HepG2 (cell line): ENCODE measurements at regions not wholly inside any gene's neighbourhood (a gene's known extent, or its start where the extent isn't known, plus 50 kb on each side); places are given as distances from the start of the nearest gene placed in this dataset.

Source experiments
- ASH2L ChIP-seq: fragments of 300-600, 200-600 bp; sonication (generic); IDR thresholded peaks from 2 replicates; pipeline ENCODE4 v1.7.0; 2017; ENCODE audit warnings: low read depth, mild to moderate bottlenecking, moderate library complexity, mixed read lengths, low read length; ENCODE audit not compliant: insufficient read length
- CEBPG ChIP-seq: IDR thresholded peaks from 2 replicates; pipeline ENCODE4 v1.6.1; 2016
- ERF ChIP-seq: IDR thresholded peaks from 2 replicates; pipeline ENCODE4 v1.6.1; 2018; ENCODE audit warnings: missing biosample characterization, missing genetic modification reagents
- FOXA3 ChIP-seq: IDR thresholded peaks from 2 replicates; pipeline ENCODE4 v1.6.1; 2016; ENCODE audit warnings: missing genetic modification reagents, missing compliant biosample characterization
- FOXK1 ChIP-seq: sonication (generic); formaldehyde crosslinking; IDR thresholded peaks from 2 replicates; pipeline ENCODE4 v1.4.0; 2020; ENCODE audit warnings: low read depth, missing genetic modification reagents, borderline replicate concordance
- FOXO4 ChIP-seq: sonication (generic); formaldehyde crosslinking; conservative IDR thresholded peaks from 2 replicates; pipeline ENCODE4 v1.8.1; 2023; ENCODE audit warnings: missing genetic modification reagents
- HNF1A ChIP-seq, 2 experiments: sonication (generic) in 1 of 2; formaldehyde crosslinking in 1 of 2; IDR thresholded peaks; 2 replicates each; pipeline versions ENCODE4 v1.4.0 to v1.6.1; 2016 to 2020; ENCODE audit warnings: borderline replicate concordance in 1 of 2, low read depth in 1 of 2, mild to moderate bottlenecking in 1 of 2, missing genetic modification reagents in 1 of 2
- MXI1 ChIP-seq: IDR thresholded peaks from 3 replicates; pipeline ENCODE4 v1.6.1; 2012; ENCODE audit warnings: low read depth, low read length, inconsistent platforms, borderline replicate concordance
- POLR2A ChIP-seq, 2 experiments: IDR thresholded peaks; 2 replicates each; pipeline ENCODE4 v1.6.1; 2011; ENCODE audit warnings: low read depth in 2 of 2, low read length in 2 of 2, mild to moderate bottlenecking in 1 of 2, moderate library complexity in 1 of 2; ENCODE audit not compliant: insufficient read depth in 1 of 2
- SOX6 ChIP-seq, 2 experiments: fragments of 450-650 bp in 1 of 2; sonication (generic) in 1 of 2; formaldehyde crosslinking in 1 of 2; IDR thresholded peaks; 2 replicates each; pipeline versions ENCODE4 v1.4.0 to v1.6.1; 2017 to 2020; ENCODE audit warnings: antibody characterized with exemption in 1 of 2, mild to moderate bottlenecking in 1 of 2, missing genetic modification reagents in 1 of 2
- ZBTB10 ChIP-seq: sonication (generic); formaldehyde crosslinking; IDR thresholded peaks from 2 replicates; pipeline ENCODE4 v1.4.0; 2020; ENCODE audit warnings: missing genetic modification reagents, borderline replicate concordance
- ZBTB21 ChIP-seq: sonication (generic); formaldehyde crosslinking; IDR thresholded peaks from 2 replicates; pipeline ENCODE4 v1.4.0; 2020; ENCODE audit warnings: missing genetic modification reagents
- ZBTB44 ChIP-seq: sonication (generic); formaldehyde crosslinking; IDR thresholded peaks from 2 replicates; pipeline ENCODE4 v1.4.0; 2020; ENCODE audit warnings: missing genetic modification reagents
- ZFP41 ChIP-seq: sonication (generic); formaldehyde crosslinking; IDR thresholded peaks from 2 replicates; pipeline ENCODE4 v1.4.0; 2020; ENCODE audit warnings: mild to moderate bottlenecking, missing genetic modification reagents, borderline replicate concordance
- ZNF121 ChIP-seq: sonication (generic); formaldehyde crosslinking; IDR thresholded peaks from 2 replicates; pipeline ENCODE4 v1.5.0; 2020; ENCODE audit warnings: mild to moderate bottlenecking, missing genetic modification reagents
- ZNF3 ChIP-seq: IDR thresholded peaks from 2 replicates; pipeline ENCODE4 v1.7.0; 2017; ENCODE audit warnings: inconsistent platforms
- ZNF333 ChIP-seq: sonication (generic); formaldehyde crosslinking; IDR thresholded peaks from 2 replicates; pipeline ENCODE4 v1.4.0; 2020; ENCODE audit warnings: mild to moderate bottlenecking, missing genetic modification reagents, borderline replicate concordance
- ZNF382 ChIP-seq: sonication (generic); formaldehyde crosslinking; IDR thresholded peaks from 2 replicates; pipeline ENCODE4 v1.5.0; 2020; ENCODE audit warnings: missing genetic modification reagents, mild to moderate bottlenecking, borderline replicate concordance
- ZNF746 ChIP-seq: sonication (generic); formaldehyde crosslinking; IDR thresholded peaks from 2 replicates; pipeline ENCODE4 v1.8.0; 2022; ENCODE audit warnings: mild to moderate bottlenecking, missing genetic modification reagents

- TF ChIP-seq ZBTB10 (CRISPR knock-in tag) (no peak), ZNF382 (no peak), FOXA3 (CRISPR knock-in tag) (peak; percentile 40; the same call in 1 of the 2 replicates), CEBPG (peak; percentile 39; the same call in 1 of the 2 replicates), ZNF746 (CRISPR knock-in tag) (no peak), SOX6 (IDR thresholded peaks at IDR 0.05) (no peak), SOX6 (CRISPR knock-in tag; IDR thresholded peaks at IDR 0.05) (0 out of 2 replicates have a peak, but pooled peaks have one; percentile 33), POLR2A (IDR thresholded peaks at IDR 0.05; ENCODE audit: insufficient read depth in 1 of 2, low read depth in 2 of 2, low read length in 2 of 2) (0 out of 4 replicates have a peak, but pooled peaks of 1 of the 2 experiments have one; percentile 40), ZBTB21 (no peak), ZNF3 (peak; percentile 68; the same call in 1 of the 2 replicates), ZFP41 (CRISPR knock-in tag) (no peak), ZBTB44 (CRISPR knock-in tag) (no peak), HNF1A (IDR thresholded peaks at IDR 0.05; ENCODE audit: low read depth) (peak; percentile 90), HNF1A (CRISPR knock-in tag; IDR thresholded peaks at IDR 0.05; ENCODE audit: borderline replicate concordance) (peak; percentile 86), FOXK1 (CRISPR knock-in tag) (no peak), MXI1 (peak; percentile 41; the same call in 1 of the 3 replicates), ASH2L (peak; percentile 70), ZNF333 (CRISPR knock-in tag) (no peak), FOXO4 (CRISPR knock-in tag) (no peak), ERF (CRISPR knock-in tag) (peak; percentile 42; the same call in 1 of the 2 replicates), ZNF121 (CRISPR knock-in tag) (no peak)
Observed at GRCh38 chr12:92070054-92070863, 75.4 kb downstream of the BTG1 start (continued).
